ENCODE measurements at regions not wholly inside any gene's neighbourhood (a gene's known extent, or its start where the extent isn't known, plus 50 kb on each side); places are given as distances from the start of the nearest gene placed in this dataset.

- intact Hi-C loops (cut with micrococcal nuclease), result no loop called here
These were observed 641.5 kb upstream of the PLXNA2 start for GRCh38 chr1:208885650-208886049.

- intact Hi-C loops (cut with micrococcal nuclease), result no loop called here
These were observed 644.2 kb upstream of the PLXNA2 start for GRCh38 chr1:208888376-208888775.

GRCh38 chr1:208892147-208892546 lies 648.0 kb upstream of the PLXNA2 start:
- intact Hi-C loops (cut with micrococcal nuclease), result no loop called here

GRCh38 chr1:208893251-208893650 lies 649.1 kb upstream of the PLXNA2 start:
- intact Hi-C loops (cut with micrococcal nuclease), result no loop called here

GRCh38 chr1:208895181-208895580 lies 651.0 kb upstream of the PLXNA2 start:
- intact Hi-C loops (cut with micrococcal nuclease), result no loop called here

- intact Hi-C loops (cut with micrococcal nuclease), result no loop called here
These were observed 651.6 kb upstream of the PLXNA2 start for GRCh38 chr1:208895820-208896219.

- intact Hi-C loops (cut with micrococcal nuclease), result no loop called here
These were observed 652.6 kb upstream of the PLXNA2 start for GRCh38 chr1:208896768-208897167.

- intact Hi-C loops (cut with micrococcal nuclease), result no loop called here
These were observed 655.3 kb upstream of the PLXNA2 start for GRCh38 chr1:208899438-208899837.

GRCh38 chr1:208903251-208903905 lies 659.2 kb upstream of the PLXNA2 start:
- intact Hi-C loops (cut with micrococcal nuclease), result no loop called here

- intact Hi-C loops (cut with micrococcal nuclease), result no loop called here
These were observed 663.6 kb upstream of the PLXNA2 start for GRCh38 chr1:208907790-208908189.

GRCh38 chr1:208909011-208909984 lies 665.1 kb upstream of the PLXNA2 start:
- intact Hi-C loops (cut with micrococcal nuclease), result no loop called here

GRCh38 chr1:208910161-208910560 lies 666.0 kb upstream of the PLXNA2 start:
- intact Hi-C loops (cut with micrococcal nuclease), result no loop called here

GRCh38 chr1:208917281-208917680 lies 666.2 kb upstream of the CAMK1G start:
- intact Hi-C loops (cut with micrococcal nuclease), result no loop called here

- intact Hi-C loops (cut with micrococcal nuclease), result no loop called here
These were observed 665.8 kb upstream of the CAMK1G start for GRCh38 chr1:208917723-208918122.

- intact Hi-C loops (cut with micrococcal nuclease), result no loop called here
These were observed 665.4 kb upstream of the CAMK1G start for GRCh38 chr1:208918160-208918559.

- intact Hi-C loops (cut with micrococcal nuclease), result no loop called here
These were observed 664.1 kb upstream of the CAMK1G start for GRCh38 chr1:208919371-208919770.

GRCh38 chr1:208921259-208921658 lies 662.3 kb upstream of the CAMK1G start:
- intact Hi-C loops (cut with micrococcal nuclease), result no loop called here

- intact Hi-C loops (cut with micrococcal nuclease), result no loop called here
These were observed 660.1 kb upstream of the CAMK1G start for GRCh38 chr1:208923456-208923855.

- intact Hi-C loops (cut with micrococcal nuclease), result no loop called here
These were observed 659.4 kb upstream of the CAMK1G start for GRCh38 chr1:208923946-208924720.

- intact Hi-C loops (cut with micrococcal nuclease), result no loop called here
These were observed 658.6 kb upstream of the CAMK1G start for GRCh38 chr1:208924928-208925327.

- intact Hi-C loops (cut with micrococcal nuclease), result no loop called here
These were observed 655.0 kb upstream of the CAMK1G start for GRCh38 chr1:208928349-208929010.

All from T-helper 2 cell treated with Interferon-gamma antibody and Interleukin-4, amounts not matched to agents 100 ng/mL and 5 ng/mL, for 36 hours (primary cell).